ENCODE measurements at regions not wholly inside any gene's neighbourhood (a gene's known extent, or its start where the extent isn't known, plus 50 kb on each side); places are given as distances from the start of the nearest gene placed in this dataset.

DNA sequence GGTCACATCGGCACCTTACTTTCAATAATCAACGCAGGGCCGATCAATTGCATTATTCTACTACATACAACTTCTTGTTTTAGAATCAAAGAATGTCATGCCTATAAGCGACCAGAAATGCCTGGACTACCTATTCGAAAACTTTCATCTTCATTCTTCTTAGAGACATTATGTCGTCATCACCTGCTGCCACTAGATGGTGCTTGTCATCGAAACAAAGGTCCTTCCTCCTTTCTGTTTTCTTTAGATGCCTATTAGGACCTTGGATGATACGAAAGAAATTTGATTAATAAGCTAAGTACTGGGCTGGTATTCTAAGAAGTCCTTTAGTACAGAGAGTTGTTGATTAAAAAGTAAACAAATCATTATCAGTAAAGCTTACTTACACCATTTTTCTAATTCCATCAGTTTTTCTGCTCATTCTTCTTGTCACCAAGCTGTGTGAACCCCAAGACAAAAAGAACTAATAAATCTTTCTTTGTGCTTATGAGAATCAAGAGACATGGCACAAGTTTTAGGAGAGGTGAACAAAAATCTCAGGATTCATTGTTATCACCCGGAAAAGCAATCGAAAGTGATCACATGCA, 154.5 kb upstream of the SLC4A4 start:
- H3K9me3 ChIP-seq (replicated peaks), result no peaks in the 10 kb centered on the region
- H3K27me3 ChIP-seq (replicated peaks), result peaks cover 46% of the 10 kb centered on the region
- H3K36me3 ChIP-seq, result no peaks in the 10 kb centered on the region
- H3K4me3 ChIP-seq, result no peak overlapping the region
- no peak for DNase-seq (ENCODE audit: low read depth in 1 of 2, low spot score in 2 of 2)
- peaks cover 16% of the 10 kb centered on the region for H3K4me1 ChIP-seq (replicated peaks)
- H3K27ac ChIP-seq, result no peak overlapping the region

DNA sequence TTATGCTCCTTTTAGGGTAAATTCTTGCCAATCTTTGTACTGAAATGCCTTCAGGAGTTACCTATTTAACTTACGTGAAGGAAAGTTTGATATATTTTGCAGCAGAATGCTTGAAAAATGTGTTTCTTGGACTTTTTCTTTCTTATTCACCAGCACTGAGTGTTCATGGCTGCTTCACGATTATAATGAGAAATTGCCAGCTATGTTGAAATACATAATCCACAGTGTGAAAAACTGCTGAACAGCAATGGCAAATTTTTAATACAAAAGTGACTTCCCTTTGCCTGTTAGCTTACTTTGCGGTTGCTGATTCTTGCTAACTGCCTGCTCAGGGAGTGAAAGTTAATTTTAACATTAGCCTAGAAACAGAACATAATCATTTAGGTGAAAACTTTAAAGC, 153.8 kb upstream of the SLC4A4 start:
- Histone ChIP-seq H3K36me3 (no peaks in the 10 kb centered on the region), H3K4me1 (replicated peaks) (peaks cover 16% of the 10 kb centered on the region), H3K27me3 (replicated peaks) (peaks cover 50% of the 10 kb centered on the region), H3K4me3 (no peak overlapping the region), H3K27ac (no peak overlapping the region), H3K9me3 (replicated peaks) (no peaks in the 10 kb centered on the region)
- no peak for DNase-seq (ENCODE audit: low read depth in 1 of 2, low spot score in 2 of 2)

DNA sequence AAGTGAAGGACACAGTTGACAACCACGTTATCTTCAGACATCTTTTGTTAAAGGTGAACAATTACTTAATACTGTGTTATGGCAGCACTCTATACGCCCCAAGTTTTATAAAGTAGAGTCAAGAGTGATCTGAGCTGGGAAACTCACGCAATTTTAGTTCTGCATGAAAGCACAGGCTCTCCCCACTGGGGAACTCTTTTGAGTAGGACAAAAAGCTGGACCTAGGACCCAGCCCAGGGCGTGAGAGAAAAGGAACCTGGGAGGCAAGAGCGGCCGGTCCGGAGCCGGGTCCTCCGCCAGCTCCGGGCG, 152.6 kb upstream of the SLC4A4 start:
- Histone ChIP-seq H3K36me3 (no peaks in the 10 kb centered on the region), H3K27ac (no peak overlapping the region), H3K27me3 (replicated peaks) (peaks cover 57% of the 10 kb centered on the region), H3K4me3 (peak overlapping the region; percentile 41), H3K4me1 (replicated peaks) (peaks cover 16% of the 10 kb centered on the region), H3K9me3 (replicated peaks) (no peaks in the 10 kb centered on the region)
- DNase-seq (ENCODE audit: low read depth in 1 of 2, low spot score in 2 of 2), result no peak

DNA sequence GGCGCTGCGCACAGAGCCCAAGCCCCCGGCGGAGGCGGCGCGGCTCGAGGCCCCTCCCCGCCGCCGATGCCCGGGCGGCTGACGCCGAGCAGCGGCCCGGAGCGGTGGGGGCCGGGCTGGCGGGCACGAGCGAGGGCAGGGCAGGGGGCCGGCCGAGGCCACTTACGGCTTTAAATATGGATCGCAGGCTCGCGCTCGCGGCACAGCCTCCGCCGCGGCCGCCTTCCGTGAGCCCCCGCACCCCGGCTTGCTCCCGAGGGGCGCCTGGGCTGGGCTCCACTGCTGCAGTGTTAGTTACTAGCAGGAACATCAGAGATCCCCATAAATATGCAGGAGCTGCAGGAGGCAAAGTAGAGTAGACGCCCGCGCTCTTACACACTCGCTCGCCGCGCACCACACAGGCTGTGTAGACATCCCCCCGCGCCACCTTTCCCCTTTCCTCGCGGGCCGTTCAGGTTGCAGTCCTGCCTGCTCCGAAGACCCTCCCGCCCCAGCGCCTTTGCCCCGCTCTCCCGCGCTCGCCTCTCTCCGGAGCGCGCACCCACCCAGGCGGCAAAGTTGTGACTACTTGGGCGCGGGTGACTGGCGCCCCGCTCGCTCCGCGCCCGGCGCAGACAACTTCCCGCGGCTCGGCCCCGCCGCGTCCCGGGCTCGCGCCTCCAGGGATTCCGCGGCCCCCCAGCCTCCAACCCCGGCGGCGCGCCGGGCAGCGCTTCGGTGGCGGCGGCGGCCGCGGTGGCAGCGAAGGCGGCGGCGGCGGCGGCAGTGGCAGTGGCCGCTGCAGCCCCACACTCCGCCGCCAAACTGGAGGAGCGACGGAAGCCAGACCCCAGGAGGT, 152.0 kb upstream of the SLC4A4 start:
- Histone ChIP-seq H3K4me1 (replicated peaks) (peaks cover 16% of the 10 kb centered on the region), H3K4me3 (peak overlapping the region; percentile 41), H3K9me3 (replicated peaks) (no peaks in the 10 kb centered on the region), H3K27me3 (replicated peaks) (peaks cover 59% of the 10 kb centered on the region), H3K36me3 (no peaks in the 10 kb centered on the region), H3K27ac (no peak overlapping the region)
- no peak for DNase-seq (ENCODE audit: low read depth in 1 of 2, low spot score in 2 of 2)

DNA sequence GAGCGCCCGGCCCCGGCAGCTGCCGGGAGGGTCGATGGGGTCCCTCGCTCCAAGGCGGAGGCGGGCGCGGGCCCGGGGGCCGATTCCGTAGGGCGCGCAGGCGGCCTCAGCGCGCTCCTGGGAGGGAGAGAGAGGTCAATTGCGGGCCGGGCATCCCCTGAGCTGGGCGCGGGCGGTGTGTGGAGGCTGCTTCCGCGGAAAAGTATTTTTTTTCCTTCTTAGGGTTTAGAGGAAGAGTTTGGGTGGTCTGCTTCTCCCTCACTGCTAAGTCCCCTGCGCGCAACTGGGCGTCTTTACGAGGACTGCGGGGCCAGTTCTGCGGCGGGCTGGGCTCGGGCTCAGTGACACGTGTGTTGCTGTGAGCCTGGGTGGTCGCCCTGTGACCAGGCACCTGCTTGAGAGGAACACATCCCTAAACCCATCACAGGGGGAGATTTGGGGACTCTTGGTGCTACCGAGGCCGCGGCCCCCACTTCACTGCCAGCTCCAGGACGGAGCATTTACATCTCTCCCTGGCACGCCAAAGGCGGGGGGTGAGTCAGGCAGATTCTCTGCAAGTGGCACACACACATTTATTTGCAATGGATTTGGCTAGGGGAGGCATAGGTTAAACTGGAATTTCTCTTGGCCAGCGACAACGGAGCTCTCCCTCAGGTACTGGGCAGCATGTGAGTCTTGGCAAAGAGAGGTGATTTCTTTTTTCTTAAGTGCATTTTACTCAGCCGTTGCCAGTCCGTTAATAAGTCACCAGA, 151.2 kb upstream of the SLC4A4 start:
- no peak for DNase-seq (ENCODE audit: low read depth in 1 of 2, low spot score in 2 of 2)

DNA sequence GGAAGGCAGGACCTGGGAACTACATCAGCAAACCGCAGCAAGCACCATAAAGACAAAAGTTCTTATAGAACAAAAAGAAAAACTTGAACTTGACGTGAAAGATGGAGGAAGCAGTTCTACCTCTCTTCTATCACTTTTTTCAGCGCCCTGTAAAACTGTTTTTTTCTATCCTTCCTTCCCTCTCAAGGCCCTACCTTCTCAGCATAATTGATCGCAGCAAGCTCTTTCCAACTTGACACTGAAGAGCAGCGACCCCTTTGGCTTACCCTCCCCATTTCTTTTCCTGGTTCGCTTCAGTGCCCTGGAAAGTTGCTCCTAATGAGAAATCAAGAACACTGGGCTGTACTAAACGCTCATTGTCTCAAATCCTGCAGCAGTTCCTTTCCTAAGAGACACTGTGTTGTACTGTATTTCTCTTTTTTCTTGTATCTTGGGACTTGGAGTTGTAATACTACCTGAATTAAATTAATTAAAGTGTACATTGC, 150.6 kb upstream of the SLC4A4 start:
- Histone ChIP-seq H3K4me1 (replicated peaks) (peaks cover 16% of the 10 kb centered on the region), H3K27ac (no peak overlapping the region), H3K27me3 (replicated peaks) (peaks cover 59% of the 10 kb centered on the region), H3K36me3 (no peaks in the 10 kb centered on the region), H3K9me3 (replicated peaks) (no peaks in the 10 kb centered on the region), H3K4me3 (no peak overlapping the region)
- DNase-seq (ENCODE audit: low read depth in 1 of 2, low spot score in 2 of 2), result no peak

More for the DNA sequence above, 151.2 kb upstream of the SLC4A4 start:
- no peak overlapping the region for H3K27ac ChIP-seq
- H3K9me3 ChIP-seq (replicated peaks), result no peaks in the 10 kb centered on the region
- no peaks in the 10 kb centered on the region for H3K36me3 ChIP-seq
- H3K27me3 ChIP-seq (replicated peaks), result peaks cover 59% of the 10 kb centered on the region
- peak overlapping the region; percentile 41 for H3K4me3 ChIP-seq
- H3K4me1 ChIP-seq (replicated peaks), result peaks cover 16% of the 10 kb centered on the region

DNA sequence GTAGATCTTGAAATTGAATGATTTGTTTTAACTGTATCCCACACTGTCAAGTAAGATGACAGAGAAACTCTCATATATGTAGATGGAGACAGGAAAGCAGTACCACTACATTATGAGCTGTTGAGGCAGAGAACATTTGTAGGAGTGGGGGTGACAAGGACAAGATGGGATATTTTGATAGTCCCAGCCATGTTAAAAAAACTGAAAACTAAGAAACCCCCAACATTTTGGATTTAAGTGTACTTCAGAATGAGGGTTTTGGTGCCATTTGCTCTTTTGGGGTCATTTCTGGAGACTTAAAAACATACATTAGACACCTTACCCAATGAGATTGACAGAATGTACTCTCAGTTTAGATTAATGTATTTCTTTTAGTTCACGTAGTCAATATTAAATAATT, 149.9 kb upstream of the SLC4A4 start:
- no peaks in the 10 kb centered on the region for H3K36me3 ChIP-seq
- no peak for DNase-seq (ENCODE audit: low read depth in 1 of 2, low spot score in 2 of 2)
- H3K27me3 ChIP-seq (replicated peaks), result peaks cover 59% of the 10 kb centered on the region
- H3K4me1 ChIP-seq (replicated peaks), result peaks cover 16% of the 10 kb centered on the region
- no peaks in the 10 kb centered on the region for H3K9me3 ChIP-seq (replicated peaks)
- H3K27ac ChIP-seq, result no peak overlapping the region
- no peak overlapping the region for H3K4me3 ChIP-seq

DNA sequence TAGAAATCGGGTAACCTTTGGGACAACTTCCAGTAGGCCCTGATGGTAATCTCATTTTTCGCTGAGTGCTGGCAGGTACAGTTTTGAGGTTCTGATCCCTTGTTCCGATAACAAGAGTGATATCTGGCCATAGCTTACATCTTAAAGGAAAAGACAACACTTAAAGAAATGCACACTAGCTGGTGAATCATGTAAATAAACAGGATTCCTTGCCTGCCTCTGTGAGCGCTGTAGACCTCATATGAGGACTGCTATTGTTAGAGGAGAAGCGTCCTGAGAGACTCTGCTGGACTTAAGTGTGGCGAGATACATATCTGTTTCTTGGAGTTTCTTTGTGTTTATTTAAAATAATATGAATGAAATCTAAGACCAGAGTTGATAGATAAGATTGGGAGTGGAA, 149.3 kb upstream of the SLC4A4 start:
- no peak overlapping the region for H3K4me3 ChIP-seq
- DNase-seq (ENCODE audit: low read depth in 1 of 2, low spot score in 2 of 2), result no peak
- peaks cover 16% of the 10 kb centered on the region for H3K4me1 ChIP-seq (replicated peaks)
- H3K27ac ChIP-seq, result no peak overlapping the region
- peaks cover 59% of the 10 kb centered on the region for H3K27me3 ChIP-seq (replicated peaks)
- H3K36me3 ChIP-seq, result no peaks in the 10 kb centered on the region
- H3K9me3 ChIP-seq (replicated peaks), result no peaks in the 10 kb centered on the region

DNA sequence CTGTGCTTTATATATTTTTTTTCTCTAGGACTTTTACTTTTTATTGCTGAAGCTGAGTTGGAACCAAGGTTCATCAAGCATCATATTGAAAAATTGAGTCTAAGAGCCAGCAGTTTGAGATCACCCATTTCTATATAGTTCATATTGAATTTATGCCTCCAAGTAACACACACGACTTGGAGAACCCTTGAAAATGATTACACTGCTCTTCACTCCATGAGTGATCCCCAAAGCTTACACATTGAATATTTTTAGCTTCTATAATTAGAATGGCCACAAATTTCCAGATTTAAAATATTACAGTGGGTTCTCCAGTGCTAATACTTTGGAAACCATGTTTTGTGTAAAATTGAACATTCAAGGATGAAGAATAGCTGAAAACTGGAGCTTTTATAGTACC, 144.4 kb upstream of the SLC4A4 start:
- Histone ChIP-seq H3K4me1 (replicated peaks) (no peaks in the 10 kb centered on the region), H3K4me3 (no peak overlapping the region), H3K9me3 (replicated peaks) (no peaks in the 10 kb centered on the region), H3K27me3 (replicated peaks) (peaks cover 11% of the 10 kb centered on the region), H3K36me3 (no peaks in the 10 kb centered on the region), H3K27ac (no peak overlapping the region)
- no peak for DNase-seq (ENCODE audit: low read depth in 1 of 2, low spot score in 2 of 2)

DNA sequence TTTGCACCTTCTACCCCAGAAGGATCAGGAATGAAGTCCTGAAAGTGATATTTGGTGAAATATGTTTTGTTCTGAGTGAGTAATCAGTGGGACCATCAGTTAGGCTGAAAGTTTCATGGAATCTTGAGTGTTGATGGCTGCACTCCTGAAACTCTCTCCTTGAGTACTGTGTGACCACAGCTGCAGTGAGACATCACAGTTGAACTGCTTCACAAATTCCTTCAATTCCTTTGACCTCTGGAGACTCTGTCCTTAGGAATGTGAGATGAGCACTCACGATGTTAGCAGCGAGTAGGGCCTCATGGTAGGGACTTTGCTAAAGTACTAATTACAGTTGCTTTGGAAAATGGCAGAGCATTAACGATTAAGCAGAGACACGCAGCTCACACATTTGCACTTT, 142.9 kb upstream of the SLC4A4 start:
- H3K27ac ChIP-seq, result no peak overlapping the region
- no peak for DNase-seq (ENCODE audit: low read depth in 1 of 2, low spot score in 2 of 2)
- no peaks in the 10 kb centered on the region for H3K36me3 ChIP-seq
- no peaks in the 10 kb centered on the region for H3K4me1 ChIP-seq (replicated peaks)
- H3K4me3 ChIP-seq, result no peak overlapping the region
- H3K9me3 ChIP-seq (replicated peaks), result no peaks in the 10 kb centered on the region
- H3K27me3 ChIP-seq (replicated peaks), result peaks cover 5% of the 10 kb centered on the region; the same call in 1 of the 2 replicates

DNA sequence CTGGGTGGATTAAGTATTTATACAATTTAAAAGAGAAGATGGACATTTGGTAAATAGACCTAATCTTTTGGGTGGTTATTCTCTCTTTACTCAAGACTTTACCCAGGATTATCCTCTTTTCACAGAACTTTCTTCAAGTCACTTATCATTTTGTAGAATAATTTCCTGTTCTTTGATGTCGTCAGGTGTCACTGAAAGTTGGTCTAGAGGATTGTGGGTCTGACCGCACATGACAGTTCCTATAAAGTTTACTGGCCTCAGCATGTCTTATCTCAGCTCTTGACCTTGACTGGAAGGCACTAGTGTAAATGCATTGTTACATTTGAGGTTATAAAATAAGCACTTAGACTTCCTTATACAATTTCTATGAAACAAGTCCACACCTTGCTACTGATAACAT, 139.9 kb upstream of the SLC4A4 start:
- H3K36me3 ChIP-seq, result no peaks in the 10 kb centered on the region
- no peak overlapping the region for H3K4me3 ChIP-seq
- H3K9me3 ChIP-seq (replicated peaks), result no peaks in the 10 kb centered on the region
- H3K27ac ChIP-seq, result no peak overlapping the region
- no peak for DNase-seq (ENCODE audit: low read depth in 1 of 2, low spot score in 2 of 2)
- no peaks in the 10 kb centered on the region for H3K4me1 ChIP-seq (replicated peaks)
- H3K27me3 ChIP-seq (replicated peaks), result no peaks in the 10 kb centered on the region

DNA sequence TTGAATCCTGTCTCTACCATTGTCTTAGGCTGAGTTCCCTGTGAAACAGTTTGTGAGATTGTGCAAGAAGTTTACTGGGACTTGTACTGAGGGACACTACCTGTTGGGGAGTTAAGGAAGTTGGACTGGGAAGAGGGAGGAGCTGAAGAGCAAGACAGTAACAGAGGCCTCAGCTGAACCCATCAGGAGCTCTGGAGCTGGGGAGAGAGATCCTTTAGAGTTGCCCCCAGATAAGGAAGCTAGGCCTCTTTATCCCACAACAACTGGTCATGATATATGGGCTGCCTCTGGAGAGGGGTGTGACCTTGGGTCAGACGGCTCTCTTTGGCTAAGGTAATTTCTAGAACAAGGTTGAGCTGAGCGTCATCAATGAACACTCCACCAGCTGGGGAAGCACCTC, 137.8 kb upstream of the SLC4A4 start:
- no peak for DNase-seq (ENCODE audit: low read depth in 1 of 2, low spot score in 2 of 2)
- Histone ChIP-seq H3K27ac (no peak overlapping the region), H3K9me3 (replicated peaks) (no peaks in the 10 kb centered on the region), H3K27me3 (replicated peaks) (no peaks in the 10 kb centered on the region; the same call in 1 of the 2 replicates), H3K4me1 (replicated peaks) (no peaks in the 10 kb centered on the region), H3K4me3 (no peak overlapping the region), H3K36me3 (no peaks in the 10 kb centered on the region)

DNA sequence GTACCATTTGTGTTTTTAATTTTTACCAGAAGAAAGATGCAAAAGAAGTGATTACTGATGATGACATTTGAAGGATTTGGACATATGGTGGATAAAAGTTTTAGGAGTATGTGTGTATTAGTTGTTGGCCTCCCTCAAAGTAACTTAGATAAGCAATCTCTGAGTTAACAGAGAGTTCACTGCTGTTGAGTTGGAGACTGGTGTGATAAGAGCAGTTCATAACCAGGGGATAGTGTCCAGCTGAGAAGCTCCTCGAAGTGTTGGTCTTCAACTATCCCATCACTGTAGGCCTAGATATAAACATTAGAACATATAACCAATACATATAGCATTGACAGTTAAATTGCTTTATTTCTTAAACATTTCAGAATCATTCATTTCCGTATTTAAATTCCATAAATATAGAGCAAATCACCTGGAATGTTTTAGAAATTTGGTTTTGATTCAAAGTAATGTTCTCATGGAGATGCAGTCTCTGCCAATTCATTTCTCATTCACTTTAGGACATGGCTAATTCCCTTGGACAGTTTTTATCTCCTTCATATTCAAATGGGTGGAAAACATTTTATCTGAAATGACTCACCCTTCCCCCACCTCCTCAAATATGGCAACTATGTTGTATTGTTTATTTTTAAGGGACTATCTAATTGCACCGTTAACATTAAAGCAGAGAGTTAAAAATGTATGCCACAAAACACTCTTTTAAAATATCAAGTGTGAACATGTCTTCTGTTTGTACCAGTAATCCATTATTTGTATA, 136.8 kb upstream of the SLC4A4 start:
- H3K9me3 ChIP-seq (replicated peaks), result no peaks in the 10 kb centered on the region
- H3K4me3 ChIP-seq, result no peak overlapping the region
- H3K27ac ChIP-seq, result no peak overlapping the region
- no peak for DNase-seq (ENCODE audit: low read depth in 1 of 2, low spot score in 2 of 2)
- no peaks in the 10 kb centered on the region; the same call in 1 of the 2 replicates for H3K27me3 ChIP-seq (replicated peaks)
- H3K36me3 ChIP-seq, result no peaks in the 10 kb centered on the region
- no peaks in the 10 kb centered on the region for H3K4me1 ChIP-seq (replicated peaks)
